HCT116 (cell line): ENCODE measurements at regions not wholly inside any gene's neighbourhood (a gene's known extent, or its start where the extent isn't known, plus 50 kb on each side); places are given as distances from the start of the nearest gene placed in this dataset.

ENCODE experiments used
- ATAC-seq: fragments of 200-7000 bp; cut with Tn5 transposase; 2 replicates; pipeline ENCODE4 v1.9.1; 2020; ENCODE audit warnings: mild to moderate bottlenecking, moderate library complexity
- BruUV-seq: library from RNA; stranded (reverse); fragments of 400-500 nt; replicated peaks from 2 replicates; lab custom pipeline; 2021; lab: Mats Ljungman, UMichigan
- CTCF ChIA-PET: fragments of 300-600 bp; sonication (Branson Sonifier 250); formaldehyde crosslinking; loops from one replicate; lab custom pipeline; 2021; ENCODE audit warnings: antibody characterized with exemption; lab: Charles Lee
- POLR2A ChIA-PET: fragments of 300-600, 350-600 bp; sonication (Branson Sonifier 250); formaldehyde crosslinking; loops from one replicate; lab custom pipeline; 2021; ENCODE audit warnings: antibody characterized with exemption; lab: Charles Lee
- RAD21 ChIA-PET, 2 experiments: fragments of 300-600 bp; sonication (Branson Sonifier 250); formaldehyde crosslinking; loops; one replicate each; lab custom pipeline; 2023; ENCODE audit warnings: low total read pairs in 2 of 2; ENCODE audit not compliant: uncharacterized antibody in 2 of 2, unreplicated experiment in 2 of 2, low non-redundant PET in 1 of 2; lab: Charles Lee
- DNase-seq: peaks from one replicate; pipeline ENCODE4 v3.0.0-alpha.2; 2010; ENCODE audit warnings: low read depth, low spot score
- H2AFZ ChIP-seq: fragments of 200-600 bp; shearing (Covaris generic), sonication (generic); 2 replicates; pipeline ENCODE4 v1.6.1; 2017; ENCODE audit warnings: low read depth, mixed run types, mixed read lengths, antibody characterized with exemption, low read length; ENCODE audit not compliant: poor library complexity, severe bottlenecking
- H3K27ac ChIP-seq: 2 replicates; pipeline ENCODE4 v1.5.1; 2012; ENCODE audit warnings: low read depth, low read length
- H3K27me3 ChIP-seq: fragments of 200-600 bp; sonication (generic); 2 replicates; pipeline ENCODE4 v1.6.1; 2016; ENCODE audit warnings: mixed run types, low read length, mixed read lengths; ENCODE audit not compliant: insufficient read depth
- H3K36me3 ChIP-seq, 2 experiments: fragments of 200-500 bp in 1 of 2; fragments of 200-600 bp in 1 of 2; sonication (Bioruptor generic) in 1 of 2; sonication (generic) in 1 of 2; 2 replicates each; pipeline versions ENCODE4 v1.5.1 to v1.6.1; 2014 to 2016; ENCODE audit warnings: low read length in 2 of 2, inconsistent platforms in 1 of 2, mixed read lengths in 1 of 2, mixed run types in 1 of 2; ENCODE audit not compliant: insufficient read depth in 2 of 2, control insufficient read depth in 1 of 2
- H3K4me1 ChIP-seq, 2 experiments: fragments of 200-600 bp in 1 of 2; sonication (generic) in 1 of 2; 2 replicates each; pipeline versions ENCODE4 v1.5.1 to v1.6.1; 2012 to 2017; ENCODE audit warnings: low read length in 2 of 2, inconsistent platforms in 1 of 2, mild to moderate bottlenecking in 1 of 2, mixed read lengths in 1 of 2, mixed run types in 1 of 2, moderate library complexity in 1 of 2; ENCODE audit not compliant: insufficient read depth in 2 of 2, control insufficient read depth in 1 of 2
- H3K4me2 ChIP-seq: fragments of 200-600 bp; sonication (generic); 2 replicates; pipeline ENCODE4 v1.6.1; 2017; ENCODE audit warnings: mixed run types, low read length, mixed read lengths
- H3K4me3 ChIP-seq, 2 experiments: fragments of 200-600 bp in 1 of 2; sonication (generic) in 1 of 2; replicated peaks in 1 of 2; 2 replicates each; pipeline ENCODE4 v1.5.1; 2011 to 2016; ENCODE audit warnings: low read length in 2 of 2, control low read depth in 1 of 2, low read depth in 1 of 2, mild to moderate bottlenecking in 1 of 2, mixed read lengths in 1 of 2, mixed run types in 1 of 2
- H3K79me2 ChIP-seq: fragments of 200-600 bp; sonication (generic); 2 replicates; pipeline ENCODE4 v1.6.1; 2017; ENCODE audit warnings: mild to moderate bottlenecking, mixed run types, low read length, moderate library complexity, mixed read lengths; ENCODE audit not compliant: insufficient read depth
- H3K9ac ChIP-seq: fragments of 200-600 bp; sonication (generic); 2 replicates; pipeline ENCODE4 v1.6.1; 2016; ENCODE audit warnings: low read length, mixed read lengths
- H3K9me2 ChIP-seq: fragments of 200-600 bp; sonication (generic), shearing (Covaris generic); 2 replicates; pipeline ENCODE4 v1.6.1; 2017; ENCODE audit warnings: mixed run types, mild to moderate bottlenecking, moderate library complexity; ENCODE audit not compliant: insufficient read depth
- H3K9me3 ChIP-seq, 2 experiments: fragments of 200-500 bp in 1 of 2; fragments of 200-600 bp in 1 of 2; sonication (Bioruptor generic) in 1 of 2; sonication (generic) in 1 of 2; 2 replicates each; pipeline ENCODE4 v1.6.1; 2014 to 2017; ENCODE audit warnings: low read length in 2 of 2, mixed read lengths in 2 of 2, inconsistent platforms in 1 of 2, low read depth in 1 of 2, mild to moderate bottlenecking in 1 of 2, mixed run types in 1 of 2, moderate library complexity in 1 of 2; ENCODE audit not compliant: control insufficient read depth in 1 of 2, insufficient read depth in 1 of 2
- H4K20me1 ChIP-seq: fragments of 200-600 bp; sonication (generic), shearing (Covaris generic); 2 replicates; pipeline ENCODE4 v1.6.1; 2017; ENCODE audit warnings: mixed run types, mild to moderate bottlenecking, moderate library complexity; ENCODE audit not compliant: insufficient read depth
- CEBPB ChIP-seq: IDR thresholded peaks from 2 replicates; pipeline ENCODE4 v1.6.1; 2012; ENCODE audit warnings: low read depth
- EZH2 ChIP-seq: fragments of 200-600 bp; sonication (generic); IDR thresholded peaks from 2 replicates; pipeline ENCODE4 v1.6.1; 2017; ENCODE audit warnings: antibody characterized with exemption, mixed run types
- JUND ChIP-seq: IDR thresholded peaks from 2 replicates; pipeline ENCODE4 v1.6.1; 2012
- POLR2A ChIP-seq: IDR thresholded peaks from 2 replicates; pipeline ENCODE4 v1.7.0; 2011; ENCODE audit warnings: borderline replicate concordance; ENCODE audit not compliant: insufficient read depth, insufficient read length; ENCODE audit errors: extremely low read depth
- POLR2AphosphoS5 ChIP-seq: IDR thresholded peaks from 2 replicates; pipeline ENCODE4 v1.6.1; 2011; ENCODE audit warnings: mild to moderate bottlenecking, low read depth, low read length, moderate library complexity
- SP1 ChIP-seq: IDR thresholded peaks from 2 replicates; pipeline ENCODE4 v1.6.1; 2012; ENCODE audit warnings: low read depth
- SRF ChIP-seq: IDR thresholded peaks from 2 replicates; pipeline ENCODE4 v1.6.1; 2012; ENCODE audit warnings: low read depth
- TCF7L2 ChIP-seq: IDR thresholded peaks from 2 replicates; pipeline ENCODE4 v1.7.0; 2011; ENCODE audit warnings: borderline replicate concordance, inconsistent platforms; ENCODE audit not compliant: insufficient read depth, insufficient read length; ENCODE audit errors: extremely low read depth
- YY1 ChIP-seq: IDR thresholded peaks from 2 replicates; pipeline ENCODE4 v1.6.1; 2011; ENCODE audit warnings: low read length, low read depth, moderate library complexity, mild to moderate bottlenecking; ENCODE audit not compliant: insufficient replicate concordance; ENCODE audit errors: extremely low read depth
- intact Hi-C: fragments of 100-400 bp; cut with micrococcal nuclease; formaldehyde crosslinking; loops from 2 replicates; pipeline ENCODE4 v1.10.0; 2022

DNA sequence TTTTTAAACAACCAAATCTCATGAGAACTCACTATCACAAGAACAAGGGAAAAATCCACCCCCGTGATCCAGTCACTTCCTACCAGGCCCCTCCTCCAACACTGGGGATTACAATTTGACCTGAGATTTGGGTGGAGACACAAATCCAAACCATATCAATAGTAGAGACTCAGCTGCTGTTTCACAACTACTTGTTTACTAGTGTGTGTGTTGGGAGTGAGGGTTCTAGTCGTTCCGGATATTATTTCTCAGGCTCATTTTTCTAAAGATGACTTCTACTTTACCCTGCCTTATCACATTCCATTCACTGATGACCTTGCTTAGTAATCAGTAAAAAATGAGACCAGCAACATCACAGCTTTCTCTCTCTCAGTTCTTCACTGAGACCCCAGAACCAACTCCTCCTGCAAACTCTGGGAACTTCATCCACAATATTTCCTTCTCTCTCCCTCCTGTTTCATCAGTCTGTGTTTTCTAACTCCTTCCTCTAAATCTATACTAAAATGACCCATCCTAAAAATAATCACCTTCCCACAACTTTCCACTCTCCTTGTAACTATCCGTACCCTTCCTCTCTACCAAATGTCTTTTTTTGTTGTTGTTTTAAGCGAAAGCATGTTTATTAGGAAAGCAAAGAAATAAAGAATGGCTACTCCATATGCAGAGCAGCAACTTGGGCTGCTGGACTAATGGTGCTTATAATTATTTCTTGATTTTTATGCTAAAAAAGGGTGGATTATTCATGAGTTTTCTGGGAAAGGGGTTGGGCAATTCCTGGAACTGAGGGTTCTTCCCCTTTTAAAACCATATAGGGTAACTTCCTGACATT lies 121.5 kb upstream of the SPRY4 start:
- CTCF ChIA-PET: no interaction called here
- Histone ChIP-seq H3K9me3 (peaks cover 4 to 6% of the 10 kb centered on the region in 2 experiments; a peak in 1 of 4 replicates), H3K79me2 (no peaks in the 10 kb centered on the region), H3K4me2 (peak overlapping the region; percentile 69), H3K4me3 (peak overlapping the region; percentile 35 to 37), H3K9me2 (no peaks in the 10 kb centered on the region), H3K4me1 (peaks cover 58 to 66% of the 10 kb centered on the region in 2 experiments), H3K9ac (peak overlapping the region; percentile 63), H3K27ac (peak overlapping the region; percentile 87), H3K27me3 (no peaks in the 10 kb centered on the region), H3K36me3 (peaks cover 0 to 6% of the 10 kb centered on the region in 2 experiments; a peak in 1 of 4 replicates), H4K20me1 (no peaks in the 10 kb centered on the region), H2AFZ (no peak overlapping the region)
- peak; percentile 80 for DNase-seq
- TF ChIP-seq CEBPB: no peak
- TF ChIP-seq TCF7L2: peak; percentile 70
- no peak for TF ChIP-seq SRF
- TF ChIP-seq JUND: no peak
- TF ChIP-seq YY1: no peak
- no peak for TF ChIP-seq EZH2
- peak; percentile 82 for TF ChIP-seq POLR2AphosphoS5
- TF ChIP-seq POLR2A: peak; percentile 18
- TF ChIP-seq SP1: no peak
- intact Hi-C loops: loop anchor here (1.0 to 2.0 kb wide), 4 partner anchors 26 to 120 kb away; no protein-coding TSS in a partner anchor
- TSS peak; percentile 91 for BruUV-seq
- ATAC-seq: peak; percentile 60
- POLR2A ChIA-PET: interaction anchor here (1.1 to 3.3 kb wide), 9 partner anchors 11 to 122 kb away, joined by 3 to 27 read pairs (median 10); partner anchors contain the start of gene SPRY4
- RAD21 ChIA-PET: interaction anchor here in 1 of 2 experiments (1.2 kb wide), 1 partner anchor 102 kb away, joined by 5 read pairs; no protein-coding TSS in a partner anchor
